K562 (cell line): ENCODE measurements at regions not wholly inside any gene's neighbourhood (a gene's known extent, or its start where the extent isn't known, plus 50 kb on each side); places are given as distances from the start of the nearest gene placed in this dataset.

ENCODE experiments used
- ATAC-seq: fragments of 200-7000 bp; cut with Tn5 transposase; 3 replicates; pipeline ENCODE4 v1.9.1; 2020; ENCODE audit warnings: moderate library complexity
- BruUV-seq: library from RNA; stranded (reverse); fragments of 400-500 nt; replicated peaks from 2 replicates; lab custom pipeline; 2021; lab: Mats Ljungman, UMichigan
- CTCF ChIA-PET: fragments of 300-600 bp; formaldehyde crosslinking; extraction: SDS; loops from one replicate; lab custom pipeline; 2021; ENCODE audit warnings: low intra/inter-chr PET ratio; lab: Yijun Ruan, JAX
- POLR2A ChIA-PET: fragments of 300-600, 350-650 bp; sonication (Branson Sonifier 250); formaldehyde crosslinking; extraction: SDS; loops from one replicate; lab custom pipeline; 2021; ENCODE audit warnings: antibody characterized with exemption, inconsistent platforms; lab: Yijun Ruan, JAX
- DNase-seq, 4 experiments: peaks; one replicate each; pipeline versions ENCODE4 v3.0.0 to v3.0.0-alpha.2; 2011 to 2018; ENCODE audit warnings: low spot score in 3 of 4, mixed read lengths in 3 of 4; ENCODE audit errors: extremely low read depth in 1 of 4
- FAIRE-seq: peaks from 2 replicates; lab custom pipeline; 2011; peaks lifted over from hg19 to GRCh38; lab: Jason Lieb, UNC
- H2AFZ ChIP-seq: 2 replicates; pipeline ENCODE4 v1.6.0; 2011; ENCODE audit warnings: low read depth, low read length, control low read depth, inconsistent platforms
- H3K27ac ChIP-seq: fragments of 200-600 bp; 3 replicates; pipeline ENCODE4 v1.8.0; 2011; ENCODE audit warnings: low read depth, mild to moderate bottlenecking, control low read depth, inconsistent platforms, low read length, moderate library complexity, mixed read lengths; ENCODE audit errors: extremely low read depth
- H3K27me3 ChIP-seq, 2 experiments: fragments of 300-600 bp in 1 of 2; 2 replicates in 1 of 2; 3 replicates in 1 of 2; pipeline versions ENCODE4 v1.6.0 to v1.8.0; 2011; ENCODE audit warnings: inconsistent platforms in 2 of 2, low read length in 2 of 2, mild to moderate bottlenecking in 1 of 2, mixed read lengths in 1 of 2, moderate library complexity in 1 of 2; ENCODE audit not compliant: control insufficient read depth in 2 of 2, insufficient read depth in 2 of 2
- H3K36me3 ChIP-seq: fragments of 300-600 bp; 3 replicates; pipeline ENCODE4 v1.8.0; 2011; ENCODE audit warnings: mild to moderate bottlenecking, low read length, inconsistent platforms; ENCODE audit not compliant: control insufficient read depth, insufficient read depth
- H3K4me1 ChIP-seq, 2 experiments: fragments of 200-600 bp in 1 of 2; replicated peaks in 1 of 2; 2 replicates in 1 of 2; 3 replicates in 1 of 2; pipeline versions ENCODE4 v1.5.1 to v1.8.0; 2011; ENCODE audit warnings: inconsistent platforms in 2 of 2, low read length in 2 of 2, mild to moderate bottlenecking in 1 of 2, mixed read lengths in 1 of 2, moderate library complexity in 1 of 2; ENCODE audit not compliant: control insufficient read depth in 2 of 2, insufficient read depth in 2 of 2
- H3K4me2 ChIP-seq: 2 replicates; pipeline ENCODE4 v1.6.1; 2011; ENCODE audit warnings: low read length, control low read depth, inconsistent platforms, mixed read lengths; ENCODE audit not compliant: insufficient read depth
- H3K4me3 ChIP-seq: fragments of 200-600 bp; sonication (generic), shearing (Covaris generic); 2 replicates; pipeline ENCODE4 v1.5.1; 2016; ENCODE audit warnings: control low read depth, inconsistent platforms
- H3K79me2 ChIP-seq: fragments of 200-600 bp; 3 replicates; pipeline ENCODE4 v1.8.0; 2011; ENCODE audit warnings: low read length, inconsistent platforms; ENCODE audit not compliant: control insufficient read depth, insufficient read depth
- H3K9ac ChIP-seq, 2 experiments: 2 replicates each; pipeline versions ENCODE4 v1.6.0 to v1.6.1; 2011; ENCODE audit warnings: low read depth in 2 of 2, low read length in 2 of 2, control low read depth in 1 of 2, inconsistent platforms in 1 of 2, mild to moderate bottlenecking in 1 of 2, mixed read lengths in 1 of 2; ENCODE audit not compliant: insufficient read depth in 1 of 2
- H3K9me1 ChIP-seq: one replicate; pipeline ENCODE4 v1.6.0; 2011; ENCODE audit warnings: inconsistent platforms, mild to moderate bottlenecking, low read length, moderate library complexity; ENCODE audit not compliant: control insufficient read depth, insufficient read depth
- H3K9me3 ChIP-seq: replicated peaks from 2 replicates; pipeline ENCODE4 v1.5.1; 2011; ENCODE audit warnings: low read depth, low read length, inconsistent platforms; ENCODE audit not compliant: control insufficient read depth, insufficient read depth
- H4K20me1 ChIP-seq: replicated peaks from 2 replicates; pipeline ENCODE4 v1.6.1; 2011; ENCODE audit warnings: low read length, inconsistent platforms, mixed read lengths; ENCODE audit not compliant: control insufficient read depth, insufficient read depth
- SAFB ChIP-seq: fragments of 200-400 bp; formaldehyde crosslinking; IDR thresholded peaks from 2 replicates; pipeline ENCODE4 v1.6.1; 2017; ENCODE audit warnings: low read depth, low read length, borderline replicate concordance
- SIN3A ChIP-seq, 2 experiments: fragments of 150-350 bp in 1 of 2; IDR thresholded peaks; 2 replicates each; pipeline ENCODE4 v1.6.1; 2011 to 2016; ENCODE audit warnings: borderline replicate concordance in 2 of 2, low read depth in 2 of 2, low read length in 2 of 2, mild to moderate bottlenecking in 2 of 2, moderate library complexity in 2 of 2; ENCODE audit not compliant: control insufficient read depth in 1 of 2
- SMAD2 ChIP-seq: fragments of 150-350 bp; IDR thresholded peaks from 2 replicates; pipeline ENCODE4 v1.6.1; 2014; ENCODE audit warnings: low read depth, mild to moderate bottlenecking, low read length
- in situ Hi-C: fragments of 300-500 bp; cut with MboI; formaldehyde crosslinking; loops from 4 replicates; pipeline ENCODE4 v1.15.0; 2018; ENCODE audit warnings: inconsistent platforms, mixed read lengths
- intact Hi-C: fragments of 100-400 bp; cut with micrococcal nuclease; formaldehyde crosslinking; loops from 2 replicates; pipeline ENCODE4 v1.14.2; 2022
- TF ChIP-seq, protein P1 (sequence below): sonication (generic); formaldehyde crosslinking; IDR thresholded peaks from 2 replicates; pipeline ENCODE4 v1.8.0; 2023; ENCODE audit warnings: mild to moderate bottlenecking, missing genetic modification reagents
- TF ChIP-seq, protein P2 (sequence below), 3 experiments: IDR thresholded peaks in 2 of 3; conservative IDR thresholded peaks in 1 of 3; 2 replicates each; pipeline ENCODE4 v1.5.1; 2011 to 2012; ENCODE audit warnings: low read length in 3 of 3, mild to moderate bottlenecking in 3 of 3, control low read depth in 2 of 3, improper control_type of control experiment in 1 of 3, inconsistent platforms in 1 of 3, low read depth in 1 of 3, mixed read lengths in 1 of 3, moderate library complexity in 1 of 3; ENCODE audit not compliant: insufficient read depth in 2 of 3
- TF ChIP-seq, protein P3 (sequence below): fragments of 250-450 bp; sonication (Bioruptor Pico); IDR thresholded peaks from 2 replicates; pipeline ENCODE4 v1.5.0; 2022; ENCODE audit warnings: mild to moderate bottlenecking

DNA sequence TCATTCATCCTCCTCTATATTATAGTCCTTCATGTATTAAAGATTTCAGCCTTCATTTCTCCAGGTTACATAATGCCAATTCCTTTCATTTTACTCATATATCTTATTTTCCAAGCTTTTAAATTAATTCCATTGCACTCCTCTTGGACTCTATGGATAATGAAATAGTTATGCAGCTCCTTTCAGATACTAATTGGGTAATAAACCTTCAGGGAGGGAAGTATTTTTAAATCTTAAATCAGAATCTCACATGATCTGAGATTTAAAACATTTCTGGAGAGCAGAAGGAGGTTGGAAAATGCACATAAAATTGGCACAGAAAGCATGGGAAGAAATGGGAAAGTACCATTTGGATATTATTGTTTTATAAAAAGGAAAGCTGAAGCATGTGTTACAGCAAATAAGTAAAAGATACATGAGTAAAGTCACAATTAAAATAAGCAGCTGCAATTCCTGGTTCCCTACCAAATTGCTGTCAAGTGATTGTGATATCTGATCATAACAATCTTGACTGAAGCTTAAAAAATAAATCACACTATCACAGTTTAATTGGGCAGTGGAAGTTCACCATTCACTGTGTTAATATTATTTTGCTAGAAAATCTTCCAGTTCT lies 257.9 kb upstream of the NREP start:
- no peaks in the 10 kb centered on the region for H3K9me1 ChIP-seq
- H3K4me3 ChIP-seq, result no peak overlapping the region
- no TSS peak for BruUV-seq
- H3K27ac ChIP-seq, result no peak overlapping the region
- no peaks in the 10 kb centered on the region for H3K36me3 ChIP-seq
- POLR2A ChIA-PET, result no interaction called here
- no peaks in the 10 kb centered on the region for H3K79me2 ChIP-seq
- H3K9ac ChIP-seq, result no peak overlapping the region
- in situ Hi-C loops (no loop called here), intact Hi-C loops (no loop called here)
- no peak for ATAC-seq
- H3K9me3 ChIP-seq, result no peaks in the 10 kb centered on the region
- no peak for FAIRE-seq
- CTCF ChIA-PET, result interaction anchor here (0.5 kb wide), 1 partner anchor 1107 kb away, joined by 3 read pairs; no protein-coding TSS in a partner anchor
- H3K4me2 ChIP-seq, result no peak overlapping the region
- no peak for DNase-seq
- no peak overlapping the region for H2AFZ ChIP-seq
- no peaks in the 10 kb centered on the region for H4K20me1 ChIP-seq
- TF ChIP-seq, protein P1, sequence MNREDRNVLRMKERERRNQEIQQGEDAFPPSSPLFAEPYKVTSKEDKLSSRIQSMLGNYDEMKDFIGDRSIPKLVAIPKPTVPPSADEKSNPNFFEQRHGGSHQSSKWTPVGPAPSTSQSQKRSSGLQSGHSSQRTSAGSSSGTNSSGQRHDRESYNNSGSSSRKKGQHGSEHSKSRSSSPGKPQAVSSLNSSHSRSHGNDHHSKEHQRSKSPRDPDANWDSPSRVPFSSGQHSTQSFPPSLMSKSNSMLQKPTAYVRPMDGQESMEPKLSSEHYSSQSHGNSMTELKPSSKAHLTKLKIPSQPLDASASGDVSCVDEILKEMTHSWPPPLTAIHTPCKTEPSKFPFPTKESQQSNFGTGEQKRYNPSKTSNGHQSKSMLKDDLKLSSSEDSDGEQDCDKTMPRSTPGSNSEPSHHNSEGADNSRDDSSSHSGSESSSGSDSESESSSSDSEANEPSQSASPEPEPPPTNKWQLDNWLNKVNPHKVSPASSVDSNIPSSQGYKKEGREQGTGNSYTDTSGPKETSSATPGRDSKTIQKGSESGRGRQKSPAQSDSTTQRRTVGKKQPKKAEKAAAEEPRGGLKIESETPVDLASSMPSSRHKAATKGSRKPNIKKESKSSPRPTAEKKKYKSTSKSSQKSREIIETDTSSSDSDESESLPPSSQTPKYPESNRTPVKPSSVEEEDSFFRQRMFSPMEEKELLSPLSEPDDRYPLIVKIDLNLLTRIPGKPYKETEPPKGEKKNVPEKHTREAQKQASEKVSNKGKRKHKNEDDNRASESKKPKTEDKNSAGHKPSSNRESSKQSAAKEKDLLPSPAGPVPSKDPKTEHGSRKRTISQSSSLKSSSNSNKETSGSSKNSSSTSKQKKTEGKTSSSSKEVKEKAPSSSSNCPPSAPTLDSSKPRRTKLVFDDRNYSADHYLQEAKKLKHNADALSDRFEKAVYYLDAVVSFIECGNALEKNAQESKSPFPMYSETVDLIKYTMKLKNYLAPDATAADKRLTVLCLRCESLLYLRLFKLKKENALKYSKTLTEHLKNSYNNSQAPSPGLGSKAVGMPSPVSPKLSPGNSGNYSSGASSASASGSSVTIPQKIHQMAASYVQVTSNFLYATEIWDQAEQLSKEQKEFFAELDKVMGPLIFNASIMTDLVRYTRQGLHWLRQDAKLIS (CRISPR knock-in tag), result no peak
- no peaks in the 10 kb centered on the region for H3K4me1 ChIP-seq
- no peaks in the 10 kb centered on the region for H3K27me3 ChIP-seq

DNA sequence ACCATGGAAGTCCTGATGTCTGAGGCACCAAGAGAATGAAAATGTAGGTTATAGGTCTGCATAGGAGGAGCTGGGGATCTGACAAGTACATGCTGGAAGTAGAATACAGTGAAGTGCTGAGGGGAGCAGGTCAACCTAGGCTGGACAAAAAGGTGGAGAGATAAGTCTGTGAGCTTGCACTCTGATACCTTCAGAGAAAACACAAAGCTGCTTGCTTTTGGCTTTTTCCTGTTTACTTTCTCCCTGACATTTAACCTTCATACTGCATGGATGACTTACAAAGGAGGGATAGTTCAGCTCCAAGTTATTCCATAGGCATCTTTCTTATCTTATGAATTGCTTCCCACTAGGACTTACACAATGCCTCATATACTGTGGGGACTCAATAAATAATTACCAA lies 256.7 kb upstream of the NREP start:
- DNase-seq, result no peak
- H3K79me2 ChIP-seq, result no peaks in the 10 kb centered on the region
- H2AFZ ChIP-seq, result no peak overlapping the region
- no peaks in the 10 kb centered on the region for H3K27me3 ChIP-seq
- CTCF ChIA-PET, result no interaction called here
- H4K20me1 ChIP-seq, result no peaks in the 10 kb centered on the region
- intact Hi-C loops, result no loop called here
- POLR2A ChIA-PET, result no interaction called here
- no peaks in the 10 kb centered on the region for H3K4me1 ChIP-seq
- H3K36me3 ChIP-seq, result no peaks in the 10 kb centered on the region
- FAIRE-seq, result no peak
- no peak overlapping the region for H3K9ac ChIP-seq
- no peaks in the 10 kb centered on the region for H3K9me3 ChIP-seq
- in situ Hi-C loops, result no loop called here
- no peak for ATAC-seq
- no peak overlapping the region for H3K27ac ChIP-seq
- no peaks in the 10 kb centered on the region for H3K9me1 ChIP-seq
- H3K4me3 ChIP-seq, result no peak overlapping the region
- no TSS peak for BruUV-seq
- H3K4me2 ChIP-seq, result no peak overlapping the region
- TF ChIP-seq SIN3A (IDR thresholded peaks at IDR 0.05; ENCODE audit: borderline replicate concordance in 2 of 2, control insufficient read depth in 1 of 2, low read depth in 2 of 2, low read length in 2 of 2) (no peak), SMAD2 (no peak), SAFB (no peak)
- TF ChIP-seq, protein P2, sequence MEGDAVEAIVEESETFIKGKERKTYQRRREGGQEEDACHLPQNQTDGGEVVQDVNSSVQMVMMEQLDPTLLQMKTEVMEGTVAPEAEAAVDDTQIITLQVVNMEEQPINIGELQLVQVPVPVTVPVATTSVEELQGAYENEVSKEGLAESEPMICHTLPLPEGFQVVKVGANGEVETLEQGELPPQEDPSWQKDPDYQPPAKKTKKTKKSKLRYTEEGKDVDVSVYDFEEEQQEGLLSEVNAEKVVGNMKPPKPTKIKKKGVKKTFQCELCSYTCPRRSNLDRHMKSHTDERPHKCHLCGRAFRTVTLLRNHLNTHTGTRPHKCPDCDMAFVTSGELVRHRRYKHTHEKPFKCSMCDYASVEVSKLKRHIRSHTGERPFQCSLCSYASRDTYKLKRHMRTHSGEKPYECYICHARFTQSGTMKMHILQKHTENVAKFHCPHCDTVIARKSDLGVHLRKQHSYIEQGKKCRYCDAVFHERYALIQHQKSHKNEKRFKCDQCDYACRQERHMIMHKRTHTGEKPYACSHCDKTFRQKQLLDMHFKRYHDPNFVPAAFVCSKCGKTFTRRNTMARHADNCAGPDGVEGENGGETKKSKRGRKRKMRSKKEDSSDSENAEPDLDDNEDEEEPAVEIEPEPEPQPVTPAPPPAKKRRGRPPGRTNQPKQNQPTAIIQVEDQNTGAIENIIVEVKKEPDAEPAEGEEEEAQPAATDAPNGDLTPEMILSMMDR (IDR thresholded peaks at IDR 0.05 in 2 of 3, conservative IDR thresholded peaks at IDR 0.05 in 1 of 3; ENCODE audit: insufficient read depth in 2 of 3, low read depth in 1 of 3, low read length in 3 of 3), result no peak
- TF ChIP-seq, protein P3, sequence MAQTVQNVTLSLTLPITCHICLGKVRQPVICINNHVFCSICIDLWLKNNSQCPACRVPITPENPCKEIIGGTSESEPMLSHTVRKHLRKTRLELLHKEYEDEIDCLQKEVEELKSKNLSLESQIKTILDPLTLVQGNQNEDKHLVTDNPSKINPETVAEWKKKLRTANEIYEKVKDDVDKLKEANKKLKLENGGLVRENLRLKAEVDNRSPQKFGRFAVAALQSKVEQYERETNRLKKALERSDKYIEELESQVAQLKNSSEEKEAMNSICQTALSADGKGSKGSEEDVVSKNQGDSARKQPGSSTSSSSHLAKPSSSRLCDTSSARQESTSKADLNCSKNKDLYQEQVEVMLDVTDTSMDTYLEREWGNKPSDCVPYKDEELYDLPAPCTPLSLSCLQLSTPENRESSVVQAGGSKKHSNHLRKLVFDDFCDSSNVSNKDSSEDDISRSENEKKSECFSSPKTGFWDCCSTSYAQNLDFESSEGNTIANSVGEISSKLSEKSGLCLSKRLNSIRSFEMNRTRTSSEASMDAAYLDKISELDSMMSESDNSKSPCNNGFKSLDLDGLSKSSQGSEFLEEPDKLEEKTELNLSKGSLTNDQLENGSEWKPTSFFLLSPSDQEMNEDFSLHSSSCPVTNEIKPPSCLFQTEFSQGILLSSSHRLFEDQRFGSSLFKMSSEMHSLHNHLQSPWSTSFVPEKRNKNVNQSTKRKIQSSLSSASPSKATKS (CRISPR knock-in tag), result no peak
